ENCODE measurements at regions not wholly inside any gene's neighbourhood (a gene's known extent, or its start where the extent isn't known, plus 50 kb on each side); places are given as distances from the start of the nearest gene placed in this dataset.

DNA sequence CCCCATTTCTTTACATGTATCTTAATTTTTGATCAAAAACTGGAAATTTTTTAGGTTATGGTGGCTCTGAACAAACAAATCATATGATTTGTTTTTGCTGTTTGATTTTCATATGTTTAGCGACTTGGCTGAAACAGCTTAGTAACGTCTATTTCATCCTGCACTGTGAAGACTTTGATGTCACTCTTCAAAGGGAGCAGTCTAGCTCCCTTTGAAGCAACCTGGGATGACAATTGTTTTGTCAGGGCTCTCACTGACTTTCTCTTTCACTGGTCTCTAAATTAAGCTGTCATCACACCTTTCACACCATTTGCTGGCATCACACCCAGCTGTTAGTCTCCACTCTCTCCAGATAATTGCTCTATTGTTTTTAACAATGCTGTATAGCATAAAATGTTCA is 896.9 kb downstream of the IGSF11 start:
- TF ChIP-seq, protein P1, sequence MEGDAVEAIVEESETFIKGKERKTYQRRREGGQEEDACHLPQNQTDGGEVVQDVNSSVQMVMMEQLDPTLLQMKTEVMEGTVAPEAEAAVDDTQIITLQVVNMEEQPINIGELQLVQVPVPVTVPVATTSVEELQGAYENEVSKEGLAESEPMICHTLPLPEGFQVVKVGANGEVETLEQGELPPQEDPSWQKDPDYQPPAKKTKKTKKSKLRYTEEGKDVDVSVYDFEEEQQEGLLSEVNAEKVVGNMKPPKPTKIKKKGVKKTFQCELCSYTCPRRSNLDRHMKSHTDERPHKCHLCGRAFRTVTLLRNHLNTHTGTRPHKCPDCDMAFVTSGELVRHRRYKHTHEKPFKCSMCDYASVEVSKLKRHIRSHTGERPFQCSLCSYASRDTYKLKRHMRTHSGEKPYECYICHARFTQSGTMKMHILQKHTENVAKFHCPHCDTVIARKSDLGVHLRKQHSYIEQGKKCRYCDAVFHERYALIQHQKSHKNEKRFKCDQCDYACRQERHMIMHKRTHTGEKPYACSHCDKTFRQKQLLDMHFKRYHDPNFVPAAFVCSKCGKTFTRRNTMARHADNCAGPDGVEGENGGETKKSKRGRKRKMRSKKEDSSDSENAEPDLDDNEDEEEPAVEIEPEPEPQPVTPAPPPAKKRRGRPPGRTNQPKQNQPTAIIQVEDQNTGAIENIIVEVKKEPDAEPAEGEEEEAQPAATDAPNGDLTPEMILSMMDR (IDR thresholded peaks at IDR 0.05; ENCODE audit: borderline replicate concordance, extremely low read depth, low read length, poor library complexity, severe bottlenecking) = no peak
- no peak for TF ChIP-seq EZH2 (IDR thresholded peaks at IDR 0.05; ENCODE audit: borderline replicate concordance, low read depth, low read length, severe bottlenecking)
